ENCODE measurements at regions not wholly inside any gene's neighbourhood (a gene's known extent, or its start where the extent isn't known, plus 50 kb on each side); places are given as distances from the start of the nearest gene placed in this dataset.
"Not testable (repeated sequence)": the region's sequence is repeated elsewhere in the genome, so short reads cannot be mapped to it uniquely, and the experiment has no call there.

GRCh38 chr21:9764294-9764693 lies 757.1 kb upstream of the TPTE start:
- not testable (repeated sequence) for DNase-seq, ATAC-seq

GRCh38 chr21:9765538-9765937 lies 755.8 kb upstream of the TPTE start:
- not testable (repeated sequence) for DNase-seq, ATAC-seq

- not testable (repeated sequence) for DNase-seq, ATAC-seq
Measured at GRCh38 chr21:9766890-9767591, 754.3 kb upstream of the TPTE start.

GRCh38 chr21:9767592-9768375 lies 753.6 kb upstream of the TPTE start:
- DNase-seq (no peak), ATAC-seq (no peak)

- not testable (repeated sequence) for ATAC-seq, DNase-seq
Measured at GRCh38 chr21:9768376-9769130, 752.8 kb upstream of the TPTE start.

GRCh38 chr21:9769131-9769498 lies 752.3 kb upstream of the TPTE start:
- DNase-seq, ATAC-seq: not testable (repeated sequence)

GRCh38 chr21:9769718-9770690 lies 751.4 kb upstream of the TPTE start:
- DNase-seq, ATAC-seq: not testable (repeated sequence)

GRCh38 chr21:9771466-9772347 lies 749.7 kb upstream of the TPTE start:
- ATAC-seq, DNase-seq: not testable (repeated sequence)

- no peak for ATAC-seq
Measured at GRCh38 chr21:9772348-9772672, 749.1 kb upstream of the TPTE start.

GRCh38 chr21:9772877-9773420 lies 748.4 kb upstream of the TPTE start:
- not testable (repeated sequence) for DNase-seq, ATAC-seq

More at GRCh38 chr21:9772348-9772672, 749.1 kb upstream of the TPTE start:
- DNase-seq = no peak

- ATAC-seq (no peak), DNase-seq (no peak)
Measured at GRCh38 chr21:9774347-9774746, 747.0 kb upstream of the TPTE start.

GRCh38 chr21:9774901-9775593 lies 746.3 kb upstream of the TPTE start:
- not testable (repeated sequence) for ATAC-seq, DNase-seq

- ATAC-seq, DNase-seq: not testable (repeated sequence)
Measured at GRCh38 chr21:9775877-9776276, 745.5 kb upstream of the TPTE start.

GRCh38 chr21:9776286-9777020 lies 744.9 kb upstream of the TPTE start:
- ATAC-seq, DNase-seq: not testable (repeated sequence)

GRCh38 chr21:9778541-9778940 lies 742.8 kb upstream of the TPTE start:
- DNase-seq, ATAC-seq: not testable (repeated sequence)

GRCh38 chr21:9780441-9780937 lies 740.9 kb upstream of the TPTE start:
- ATAC-seq = no peak

GRCh38 chr21:9783587-9783986 lies 737.8 kb upstream of the TPTE start:
- not testable (repeated sequence) for DNase-seq, ATAC-seq

More at GRCh38 chr21:9780441-9780937, 740.9 kb upstream of the TPTE start:
- no peak for DNase-seq

GRCh38 chr21:9784201-9784600 lies 737.2 kb upstream of the TPTE start:
- not testable (repeated sequence) for ATAC-seq

More at GRCh38 chr21:9784201-9784600, 737.2 kb upstream of the TPTE start:
- not testable (repeated sequence) for DNase-seq

Data from stimulated activated naive CD8-positive, alpha-beta T cell treated with anti-CD3 and anti-CD28 coated beads, Interleukin-15, Interleukin-2, amounts not matched to agents 100 U/mL and 50 U/mL, for 24 hours (primary cell).